Skeletal muscle cell (primary cell): ENCODE measurements at regions not wholly inside any gene's neighbourhood (a gene's known extent, or its start where the extent isn't known, plus 50 kb on each side); places are given as distances from the start of the nearest gene placed in this dataset.
"Not testable (repeated sequence)": the region's sequence is repeated elsewhere in the genome, so short reads cannot be mapped to it uniquely, and the experiment has no call there.

Experiments used
- DNase-seq: peaks from one replicate; pipeline ENCODE4 v3.0.0-alpha.2; 2010; ENCODE audit warnings: low read depth
- H3K4me3 ChIP-seq: 2 replicates; pipeline ENCODE4 v1.5.1; 2011; ENCODE audit warnings: low read depth, mild to moderate bottlenecking, control low read depth, low read length, moderate library complexity

GRCh38 chr15:38714309-38715072, 149.9 kb upstream of the RASGRP1 start:
- DNase-seq: peak; percentile 92
- no peak overlapping the region for H3K4me3 ChIP-seq

DNA sequence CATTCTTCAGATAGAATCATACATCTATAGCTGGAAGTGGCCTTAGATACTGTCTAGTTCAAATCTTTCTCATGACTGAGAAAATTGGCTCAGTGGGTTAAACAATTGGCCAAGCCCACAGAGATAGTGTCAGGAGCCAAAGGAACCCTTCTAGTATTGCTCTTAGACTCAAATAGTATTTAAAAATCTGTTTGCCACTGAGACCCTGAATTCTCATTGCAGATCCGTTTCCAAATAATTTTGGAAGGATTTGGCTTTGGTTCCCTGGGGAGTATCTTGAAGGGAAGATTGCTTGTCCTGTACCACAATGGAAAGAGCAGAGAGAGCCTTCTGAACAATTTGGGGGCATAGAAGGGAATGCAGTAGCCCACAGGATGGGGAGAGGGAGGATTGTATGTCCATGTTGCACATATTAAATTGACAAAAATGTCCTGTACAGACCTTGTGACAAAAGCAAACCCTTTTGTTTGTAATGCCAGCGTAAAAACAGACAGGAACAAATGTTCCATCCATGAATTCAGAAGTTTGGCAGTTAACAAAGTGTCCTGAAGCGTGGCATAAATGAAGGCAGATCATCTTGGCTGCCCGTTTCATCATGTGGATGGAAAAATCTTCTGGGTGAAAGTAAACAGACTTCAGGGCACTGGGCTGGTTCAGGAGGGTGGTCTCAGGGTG, 156.4 kb upstream of the RASGRP1 start:
- DNase-seq: no peak
- H3K4me3 ChIP-seq: no peak overlapping the region

DNA sequence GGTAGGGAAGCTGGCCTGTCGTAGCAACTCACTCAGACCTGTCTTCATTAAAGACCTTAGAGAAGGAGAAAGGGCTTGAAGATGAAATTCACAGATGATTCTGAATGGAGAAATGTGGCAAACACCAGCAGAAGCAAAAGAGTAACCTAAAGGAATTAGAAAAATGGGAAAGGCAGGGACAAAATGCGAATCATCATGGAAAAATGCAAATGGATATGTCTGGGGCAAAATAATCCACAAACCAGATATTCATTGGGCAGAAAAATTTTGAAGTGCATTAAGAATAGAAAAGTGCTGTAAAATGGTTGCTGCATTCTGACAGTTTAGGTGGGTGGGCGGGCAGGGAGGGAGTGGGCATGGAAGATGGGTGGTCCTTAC, 156.9 kb upstream of the RASGRP1 start:
- no peak for DNase-seq

DNA sequence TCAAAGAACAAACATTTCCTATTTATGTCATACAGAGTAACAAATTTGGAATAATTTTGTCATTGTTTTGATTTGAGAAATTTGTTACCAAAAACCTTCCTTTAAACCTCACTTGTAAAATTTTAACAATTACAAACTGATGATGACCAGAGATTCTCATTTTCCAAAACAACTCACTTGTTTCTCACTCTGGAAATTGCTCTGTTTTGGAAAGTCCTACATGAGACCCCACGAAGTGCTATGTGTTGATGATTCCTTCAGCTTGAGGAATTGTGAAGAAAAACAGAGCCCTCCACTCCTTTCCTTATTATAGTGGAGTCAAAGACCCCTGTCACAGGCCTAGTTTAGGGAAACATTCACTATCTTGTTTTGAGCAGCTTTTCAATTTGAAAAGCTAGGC, 157.6 kb upstream of the RASGRP1 start:
- DNase-seq: no peak
- H3K4me3 ChIP-seq: no peak overlapping the region

More for the DNA sequence above, 156.9 kb upstream of the RASGRP1 start:
- H3K4me3 ChIP-seq: no peak overlapping the region

GRCh38 chr15:38724827-38725226, 160.2 kb upstream of the RASGRP1 start:
- no peak overlapping the region for H3K4me3 ChIP-seq
- no peak for DNase-seq

DNA sequence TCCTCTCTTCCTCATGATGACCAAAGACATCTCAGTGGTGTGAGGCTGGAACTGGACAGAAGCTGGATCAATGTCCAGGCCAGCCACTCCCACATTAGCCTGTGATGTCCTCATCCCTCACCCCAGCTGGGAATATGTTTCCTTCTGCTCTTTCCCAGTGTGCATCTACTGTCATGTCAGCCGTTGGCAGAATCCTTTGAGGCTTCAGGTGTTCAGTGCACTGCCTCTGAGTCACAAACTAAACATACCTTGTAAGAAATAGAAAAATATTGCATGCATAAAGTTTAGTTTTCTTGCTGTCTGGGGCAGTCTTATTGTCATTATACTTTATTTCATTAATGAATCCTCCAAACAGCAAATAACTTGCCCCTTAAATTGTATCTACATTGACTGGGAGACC, 161.6 kb upstream of the RASGRP1 start:
- no peak overlapping the region for H3K4me3 ChIP-seq
- DNase-seq: no peak

- H3K4me3 ChIP-seq: no peak overlapping the region
Measured at GRCh38 chr15:38733331-38733730, 168.7 kb upstream of the RASGRP1 start.

DNA sequence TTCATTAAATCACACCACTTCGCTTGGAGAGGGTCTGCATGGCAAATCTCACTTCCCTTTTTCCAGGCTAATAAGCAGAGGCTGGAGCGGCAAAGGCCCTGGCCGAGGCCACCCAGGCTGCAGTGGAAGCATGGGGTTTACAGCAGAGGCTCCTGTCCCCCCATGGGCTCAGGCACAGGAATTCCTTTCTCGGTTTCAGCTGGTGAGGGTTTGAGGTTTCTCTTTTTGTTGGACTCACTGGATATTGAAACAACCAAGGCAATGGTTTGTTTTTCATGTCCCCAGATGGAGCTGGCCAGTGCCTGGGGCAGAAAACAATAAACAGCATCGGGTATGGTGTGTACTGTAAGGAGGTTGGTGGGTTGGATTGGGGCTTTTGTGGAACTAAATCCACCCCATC, 175.6 kb upstream of the RASGRP1 start:
- no peak overlapping the region for H3K4me3 ChIP-seq
- no peak for DNase-seq

More at GRCh38 chr15:38733331-38733730, 168.7 kb upstream of the RASGRP1 start:
- no peak for DNase-seq

DNA sequence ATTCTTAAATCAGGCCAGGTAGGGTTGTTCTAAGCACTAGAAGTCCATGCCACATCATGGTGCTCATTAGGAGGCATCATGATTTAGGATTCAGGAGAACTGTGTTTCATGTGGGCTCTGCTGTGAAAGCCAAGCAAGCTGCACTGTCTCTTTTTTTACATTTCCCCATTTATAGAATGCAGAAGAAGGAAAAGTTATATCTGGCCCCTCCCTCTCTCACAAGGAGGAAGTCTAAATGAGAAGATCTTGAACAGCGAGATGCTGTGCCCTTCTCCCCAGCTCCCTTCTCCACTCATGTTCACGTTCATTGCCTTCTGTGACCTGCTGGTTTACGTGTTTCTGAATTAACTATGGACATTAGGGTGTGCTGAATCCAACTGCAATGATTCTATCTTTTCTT, 178.5 kb upstream of the RASGRP1 start:
- no peak for DNase-seq
- no peak overlapping the region for H3K4me3 ChIP-seq

DNA sequence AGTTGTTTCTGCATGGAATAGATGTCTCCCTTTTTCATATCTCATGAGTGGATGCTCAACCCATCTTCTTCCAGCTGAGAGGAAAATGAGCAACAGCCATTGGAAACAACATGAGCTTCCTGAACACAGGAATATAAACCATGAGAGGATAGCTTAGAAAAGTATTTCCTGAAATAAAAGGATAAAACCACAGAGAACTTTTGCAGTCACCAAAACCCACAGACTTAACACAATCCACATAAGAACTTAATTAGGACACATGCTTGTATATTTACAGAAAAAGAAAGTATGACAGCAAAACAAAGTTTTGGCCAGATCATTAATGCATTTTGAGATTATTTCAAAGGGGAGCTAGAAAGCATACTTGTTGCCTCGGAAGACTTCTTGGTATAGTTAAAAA, 180.5 kb upstream of the RASGRP1 start:
- no peak overlapping the region for H3K4me3 ChIP-seq
- DNase-seq: no peak

DNA sequence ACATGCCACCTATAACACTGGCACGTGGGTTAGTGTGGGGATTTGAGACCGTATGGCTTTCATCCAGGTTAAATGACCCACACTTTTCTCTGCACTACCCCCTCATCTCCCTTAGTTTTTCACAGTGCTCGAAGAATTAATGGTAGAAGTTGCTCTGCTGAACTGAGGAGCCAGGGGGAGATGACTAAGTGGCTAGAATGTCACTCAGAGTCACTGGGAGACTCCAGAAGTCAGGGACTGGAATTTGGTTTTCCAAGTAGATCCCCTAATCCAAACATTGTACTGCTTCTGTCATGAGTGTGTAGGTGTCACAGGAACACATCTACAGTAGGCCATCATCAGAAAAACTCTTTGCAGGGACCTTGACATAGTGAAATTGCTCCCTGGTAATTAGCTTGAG, 181.0 kb upstream of the RASGRP1 start:
- DNase-seq: no peak

DNA sequence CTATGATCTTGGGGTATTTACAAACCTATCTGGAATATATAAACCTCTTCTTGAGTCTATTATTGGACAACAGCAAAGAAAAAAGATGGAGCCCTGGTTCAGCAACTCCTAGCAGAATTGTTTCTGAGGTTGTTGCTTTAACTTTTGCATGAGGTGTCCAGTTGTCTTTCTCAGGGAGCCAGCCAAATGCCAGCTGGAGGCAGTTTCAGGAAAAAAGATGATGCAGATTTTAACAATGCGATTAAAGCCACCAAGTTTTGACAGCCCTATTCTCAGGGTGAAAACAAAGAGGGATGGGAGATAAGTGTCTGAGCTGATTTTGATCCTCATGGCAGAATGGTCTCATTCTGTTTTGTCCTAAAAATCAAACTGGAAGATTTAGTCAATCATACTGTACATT, 181.6 kb upstream of the RASGRP1 start:
- no peak for DNase-seq
- no peak overlapping the region for H3K4me3 ChIP-seq

More for the DNA sequence above, 181.0 kb upstream of the RASGRP1 start:
- no peak overlapping the region for H3K4me3 ChIP-seq

DNA sequence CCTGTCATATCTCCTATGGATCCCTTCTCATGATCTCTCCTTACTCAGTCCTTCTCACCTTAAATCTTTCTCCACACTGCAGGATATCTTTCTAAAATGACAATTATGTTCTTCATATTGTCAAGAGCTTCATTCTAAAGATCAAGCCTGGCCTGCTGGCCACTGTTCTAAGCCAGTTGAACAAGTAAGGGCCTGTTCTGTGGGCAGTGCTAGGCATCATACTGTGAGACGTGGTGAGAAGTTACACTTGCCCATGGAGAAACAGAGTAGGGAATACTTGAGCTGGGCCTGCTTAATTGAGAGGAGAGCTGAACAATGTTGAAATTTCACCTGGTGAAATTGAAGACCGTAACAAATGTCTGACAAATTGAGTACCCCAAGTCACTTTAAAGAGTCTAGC, 184.1 kb upstream of the RASGRP1 start:
- no peak for DNase-seq
- H3K4me3 ChIP-seq: no peak overlapping the region

DNA sequence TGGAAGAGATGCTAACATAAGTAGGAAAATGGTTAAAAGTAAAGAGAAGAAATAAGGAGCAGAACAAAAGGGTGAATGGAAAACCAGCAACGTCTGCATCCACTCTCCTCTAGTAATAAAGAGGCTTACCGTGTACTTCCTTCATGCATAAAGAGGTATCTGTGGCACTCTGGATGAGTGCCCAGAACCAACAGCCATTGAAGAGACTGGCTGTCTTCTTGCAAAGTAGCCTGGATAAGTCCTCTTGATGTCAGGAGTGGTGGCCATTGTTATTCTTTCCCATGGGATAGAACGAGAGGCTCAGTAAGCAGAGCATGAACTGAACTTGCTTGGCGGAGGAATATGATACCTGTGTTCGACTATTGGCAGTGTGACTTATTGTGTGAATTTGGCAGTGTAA, 186.2 kb upstream of the RASGRP1 start:
- no peak overlapping the region for H3K4me3 ChIP-seq
- no peak for DNase-seq

GRCh38 chr15:38755718-38756117, 191.1 kb upstream of the RASGRP1 start:
- DNase-seq: no peak
- no peak overlapping the region for H3K4me3 ChIP-seq

- no peak for DNase-seq
Measured at GRCh38 chr15:38756441-38756840, 191.8 kb upstream of the RASGRP1 start.

GRCh38 chr15:38758043-38758442, 193.4 kb upstream of the RASGRP1 start:
- peak; percentile 26 for DNase-seq
- H3K4me3 ChIP-seq: no peak overlapping the region

More at GRCh38 chr15:38756441-38756840, 191.8 kb upstream of the RASGRP1 start:
- H3K4me3 ChIP-seq: no peak overlapping the region

- H3K4me3 ChIP-seq: no peak overlapping the region
- DNase-seq: no peak
Measured at GRCh38 chr15:38761681-38762080, 197.1 kb upstream of the RASGRP1 start.

DNA sequence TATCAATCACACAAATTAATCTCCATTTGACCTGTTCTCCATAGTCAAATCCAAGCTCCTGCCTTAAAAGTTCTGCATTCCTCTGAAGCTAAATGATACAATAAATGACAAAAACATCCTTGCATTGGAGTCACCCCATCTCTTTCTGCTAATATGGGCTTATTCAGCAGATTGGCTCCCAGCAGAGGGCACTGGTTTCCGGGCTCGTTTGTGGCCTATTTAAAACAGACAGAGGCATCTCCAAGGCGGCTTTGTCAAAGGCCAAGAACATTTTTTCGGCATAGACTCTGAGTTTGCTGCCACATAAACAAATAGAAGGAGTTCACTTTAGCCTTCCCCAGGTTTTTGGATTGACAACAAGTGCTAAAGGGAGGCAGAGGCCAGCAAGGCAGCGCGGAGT, 204.4 kb upstream of the RASGRP1 start:
- no peak for DNase-seq
- H3K4me3 ChIP-seq: no peak overlapping the region

DNA sequence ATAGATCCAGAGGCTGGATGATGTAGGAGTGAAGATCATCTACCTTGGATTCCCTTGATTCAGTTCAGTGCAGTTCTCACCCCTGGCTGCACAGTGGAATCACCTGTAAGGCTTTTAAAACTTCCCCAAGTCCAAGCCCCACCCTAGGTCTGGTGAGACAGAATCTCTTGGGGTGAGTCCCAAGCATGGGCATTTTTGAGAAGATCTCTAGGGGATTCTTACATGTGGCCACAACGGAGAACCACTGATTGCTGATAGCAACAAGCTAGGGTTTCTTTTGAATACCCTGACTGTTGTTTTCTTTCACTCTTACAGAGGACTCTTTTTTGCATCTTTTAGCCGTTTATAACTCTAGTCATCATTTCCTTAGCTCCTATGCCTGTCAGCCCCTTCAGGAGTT, 204.9 kb upstream of the RASGRP1 start:
- no peak overlapping the region for H3K4me3 ChIP-seq
- no peak for DNase-seq

DNA sequence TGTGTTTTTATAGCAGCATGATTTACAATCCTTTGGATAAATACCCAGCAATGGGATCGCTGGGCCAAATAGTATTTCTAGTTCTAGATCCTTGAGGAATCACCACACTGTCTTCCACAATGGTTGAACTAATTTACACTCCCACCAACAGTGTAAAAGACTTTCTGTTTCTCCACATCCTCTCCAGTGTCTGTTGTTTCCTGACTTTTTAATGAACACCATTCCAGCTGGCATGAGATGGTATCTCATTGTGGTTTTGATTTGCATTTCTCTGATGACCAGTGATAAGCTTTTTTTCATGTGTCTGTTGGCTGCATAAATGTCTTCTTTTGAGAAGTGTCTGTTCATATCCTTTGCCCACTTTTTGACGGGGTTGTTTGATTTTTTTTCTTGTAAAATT, 209.5 kb upstream of the RASGRP1 start:
- not testable (repeated sequence) for DNase-seq, H3K4me3 ChIP-seq
